PFSK-1 (cell line): ENCODE measurements at regions not wholly inside any gene's neighbourhood (a gene's known extent, or its start where the extent isn't known, plus 50 kb on each side); places are given as distances from the start of the nearest gene placed in this dataset.

Source experiments
- FOXP2 ChIP-seq: optimal IDR thresholded peaks from 2 replicates; pipeline ENCODE3; 2011; ENCODE audit warnings: borderline replicate concordance, control low read depth, inconsistent platforms; ENCODE audit not compliant: insufficient read depth; ENCODE audit errors: extremely low read length, extremely low read depth
- POLR2AphosphoS5 ChIP-seq: IDR thresholded peaks from 2 replicates; pipeline ENCODE4 v1.6.1; 2012; ENCODE audit warnings: low read depth, mild to moderate bottlenecking, control low read depth, low read length, moderate library complexity
- SIN3A ChIP-seq: IDR thresholded peaks from 2 replicates; pipeline ENCODE4 v1.6.1; 2012; ENCODE audit warnings: mild to moderate bottlenecking, low read length, moderate library complexity, borderline replicate concordance; ENCODE audit not compliant: insufficient read depth
- TAF1 ChIP-seq: IDR thresholded peaks from 2 replicates; pipeline ENCODE4 v1.6.1; 2012; ENCODE audit warnings: low read length, control low read depth, borderline replicate concordance; ENCODE audit not compliant: insufficient read depth
- TF ChIP-seq, protein P1 (sequence below), 2 experiments: IDR thresholded peaks; 2 replicates each; pipeline versions ENCODE4 v1.6.1 to v1.8.0; 2011 to 2012; ENCODE audit warnings: low read depth in 2 of 2, low read length in 2 of 2, control low read depth in 1 of 2, inconsistent platforms in 1 of 2, mild to moderate bottlenecking in 1 of 2, moderate library complexity in 1 of 2; ENCODE audit not compliant: insufficient read depth in 1 of 2

- TF ChIP-seq, protein P1, sequence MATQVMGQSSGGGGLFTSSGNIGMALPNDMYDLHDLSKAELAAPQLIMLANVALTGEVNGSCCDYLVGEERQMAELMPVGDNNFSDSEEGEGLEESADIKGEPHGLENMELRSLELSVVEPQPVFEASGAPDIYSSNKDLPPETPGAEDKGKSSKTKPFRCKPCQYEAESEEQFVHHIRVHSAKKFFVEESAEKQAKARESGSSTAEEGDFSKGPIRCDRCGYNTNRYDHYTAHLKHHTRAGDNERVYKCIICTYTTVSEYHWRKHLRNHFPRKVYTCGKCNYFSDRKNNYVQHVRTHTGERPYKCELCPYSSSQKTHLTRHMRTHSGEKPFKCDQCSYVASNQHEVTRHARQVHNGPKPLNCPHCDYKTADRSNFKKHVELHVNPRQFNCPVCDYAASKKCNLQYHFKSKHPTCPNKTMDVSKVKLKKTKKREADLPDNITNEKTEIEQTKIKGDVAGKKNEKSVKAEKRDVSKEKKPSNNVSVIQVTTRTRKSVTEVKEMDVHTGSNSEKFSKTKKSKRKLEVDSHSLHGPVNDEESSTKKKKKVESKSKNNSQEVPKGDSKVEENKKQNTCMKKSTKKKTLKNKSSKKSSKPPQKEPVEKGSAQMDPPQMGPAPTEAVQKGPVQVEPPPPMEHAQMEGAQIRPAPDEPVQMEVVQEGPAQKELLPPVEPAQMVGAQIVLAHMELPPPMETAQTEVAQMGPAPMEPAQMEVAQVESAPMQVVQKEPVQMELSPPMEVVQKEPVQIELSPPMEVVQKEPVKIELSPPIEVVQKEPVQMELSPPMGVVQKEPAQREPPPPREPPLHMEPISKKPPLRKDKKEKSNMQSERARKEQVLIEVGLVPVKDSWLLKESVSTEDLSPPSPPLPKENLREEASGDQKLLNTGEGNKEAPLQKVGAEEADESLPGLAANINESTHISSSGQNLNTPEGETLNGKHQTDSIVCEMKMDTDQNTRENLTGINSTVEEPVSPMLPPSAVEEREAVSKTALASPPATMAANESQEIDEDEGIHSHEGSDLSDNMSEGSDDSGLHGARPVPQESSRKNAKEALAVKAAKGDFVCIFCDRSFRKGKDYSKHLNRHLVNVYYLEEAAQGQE (IDR thresholded peaks at IDR 0.05; ENCODE audit: insufficient read depth in 1 of 2, low read depth in 2 of 2, low read length in 2 of 2), result no peak
- TF ChIP-seq SIN3A (no peak), POLR2AphosphoS5 (no peak), FOXP2 (no peak), TAF1 (no peak)
Measured at GRCh38 chr20:37624963-37625362, 68.9 kb upstream of the CTNNBL1 start.

GRCh38 chr20:37622728-37623127 is 71.1 kb upstream of the CTNNBL1 start:
- TF ChIP-seq, protein P1 (IDR thresholded peaks at IDR 0.05; ENCODE audit: insufficient read depth in 1 of 2, low read depth in 2 of 2, low read length in 2 of 2), result no peak
- no peak for TF ChIP-seq TAF1
- TF ChIP-seq FOXP2, result no peak
- TF ChIP-seq SIN3A, result no peak
- TF ChIP-seq POLR2AphosphoS5, result no peak

DNA sequence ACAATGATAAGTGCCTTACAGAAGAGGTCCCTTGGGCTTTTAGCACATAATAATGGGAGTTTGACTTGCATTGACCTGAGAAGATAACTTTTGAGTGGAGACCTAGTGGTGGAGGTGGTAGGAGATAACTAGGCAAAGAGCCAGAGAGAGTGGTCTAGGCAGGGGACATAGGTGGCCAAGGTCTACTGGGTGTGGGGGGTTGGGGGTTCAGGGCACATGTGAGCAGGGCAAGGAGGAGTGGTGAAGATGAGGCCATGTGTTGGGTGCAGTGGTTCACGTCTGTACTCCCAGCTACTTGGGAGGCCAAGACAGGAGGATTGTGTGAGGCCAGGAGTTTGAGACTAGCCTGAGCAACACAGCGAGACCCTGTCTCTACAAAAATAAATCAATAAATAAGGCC is 74.3 kb upstream of the CTNNBL1 start:
- TF ChIP-seq POLR2AphosphoS5, result no peak
- TF ChIP-seq TAF1, result no peak
- no peak for TF ChIP-seq SIN3A
- TF ChIP-seq FOXP2, result no peak
- TF ChIP-seq, protein P1 (IDR thresholded peaks at IDR 0.05; ENCODE audit: insufficient read depth in 1 of 2, low read depth in 2 of 2, low read length in 2 of 2), result no peak

GRCh38 chr20:37616110-37616425 is 77.8 kb upstream of the CTNNBL1 start:
- TF ChIP-seq POLR2AphosphoS5 (no peak), SIN3A (no peak), FOXP2 (no peak), TAF1 (no peak)
- TF ChIP-seq, protein P1 (IDR thresholded peaks at IDR 0.05; ENCODE audit: insufficient read depth in 1 of 2, low read depth in 2 of 2, low read length in 2 of 2), result no peak
